ENCODE measurements at regions not wholly inside any gene's neighbourhood (a gene's known extent, or its start where the extent isn't known, plus 50 kb on each side); places are given as distances from the start of the nearest gene placed in this dataset.

DNA sequence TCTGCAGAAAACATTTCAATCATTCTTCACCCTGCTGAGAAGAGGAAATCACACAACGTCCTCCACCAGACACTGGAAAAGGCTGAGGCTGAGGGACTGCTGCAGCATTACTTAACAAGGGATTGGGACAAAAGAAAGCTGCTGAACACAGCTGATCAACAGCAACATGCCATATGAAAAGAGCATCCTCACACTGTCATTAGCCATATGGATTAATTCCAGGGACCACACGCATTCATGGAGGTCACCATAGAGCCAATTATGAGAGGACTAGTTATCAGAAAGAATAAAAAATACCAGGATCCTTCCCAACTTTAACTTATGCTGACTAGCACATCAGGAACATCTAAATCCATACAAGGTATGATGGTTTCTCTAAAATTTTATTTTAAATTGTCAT is 825.0 kb downstream of the NLGN4Y start:
- Mint-ChIP-seq H3K4me1 (peaks cover 7% of the 10 kb centered on the region), H3K27ac (no peak overlapping the region), H3K9me3 (no peaks in the 10 kb centered on the region), H3K36me3 (no peaks in the 10 kb centered on the region), H3K4me3 (no peak overlapping the region), H3K27me3 (peaks cover 5% of the 10 kb centered on the region)
- no peak for DNase-seq
- CTCF ChIA-PET = no interaction called here

GRCh38 chrY:15355321-15355720 is 831.0 kb downstream of the NLGN4Y start:
- H3K4me1 Mint-ChIP-seq = peaks cover 29% of the 10 kb centered on the region
- no peaks in the 10 kb centered on the region for H3K36me3 Mint-ChIP-seq
- no peaks in the 10 kb centered on the region for H3K9me3 Mint-ChIP-seq
- H3K27ac Mint-ChIP-seq = peak overlapping the region; percentile 84
- no peaks in the 10 kb centered on the region for H3K27me3 Mint-ChIP-seq
- peak; percentile 49 for DNase-seq
- CTCF ChIA-PET = no interaction called here
- H3K4me3 Mint-ChIP-seq = no peak overlapping the region

DNA sequence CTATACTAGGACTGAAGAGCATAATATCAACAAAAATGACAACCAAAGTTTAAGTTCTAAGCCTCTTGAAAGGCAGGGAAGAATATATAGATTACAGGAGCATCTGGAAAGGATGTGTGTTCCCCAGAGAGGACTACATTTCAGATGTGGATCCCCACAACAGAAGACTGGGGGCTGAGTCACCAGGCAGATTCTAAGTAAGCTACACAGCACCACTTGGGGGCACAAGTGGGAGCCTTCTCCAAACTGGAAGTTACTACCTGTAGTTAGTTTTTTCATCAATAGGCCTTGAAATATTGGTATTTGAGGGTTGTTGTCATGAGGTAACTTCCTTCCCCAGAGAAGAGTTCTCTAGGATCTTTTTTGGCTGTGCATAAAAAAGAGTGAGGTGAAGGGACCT is 836.1 kb downstream of the NLGN4Y start:
- Mint-ChIP-seq H3K27me3 (no peaks in the 10 kb centered on the region), H3K27ac (no peak overlapping the region), H3K4me3 (no peak overlapping the region), H3K9me3 (no peaks in the 10 kb centered on the region), H3K4me1 (peaks cover 17% of the 10 kb centered on the region), H3K36me3 (no peaks in the 10 kb centered on the region)
- CTCF ChIA-PET = no interaction called here
- DNase-seq = no peak

DNA sequence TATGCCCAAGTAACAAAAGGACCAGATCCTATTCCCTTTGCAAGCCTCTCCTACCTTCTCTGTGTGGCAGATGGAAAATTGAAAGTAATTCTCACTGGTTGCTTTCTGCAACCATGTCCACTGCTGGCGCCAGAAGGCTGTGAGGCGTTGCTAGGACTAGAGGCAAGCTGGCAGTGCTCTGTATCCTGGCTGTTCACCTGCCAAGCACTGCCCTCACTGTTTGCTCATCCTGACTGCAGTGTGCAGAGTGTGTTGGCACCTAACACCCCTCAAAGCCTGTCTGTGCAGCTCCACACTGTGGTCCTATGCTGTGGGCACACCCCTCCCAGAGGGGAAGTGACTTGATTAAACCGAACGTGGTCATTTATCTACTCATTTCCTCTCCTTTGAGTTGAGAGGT is 840.7 kb downstream of the NLGN4Y start:
- CTCF ChIA-PET = no interaction called here

DNA sequence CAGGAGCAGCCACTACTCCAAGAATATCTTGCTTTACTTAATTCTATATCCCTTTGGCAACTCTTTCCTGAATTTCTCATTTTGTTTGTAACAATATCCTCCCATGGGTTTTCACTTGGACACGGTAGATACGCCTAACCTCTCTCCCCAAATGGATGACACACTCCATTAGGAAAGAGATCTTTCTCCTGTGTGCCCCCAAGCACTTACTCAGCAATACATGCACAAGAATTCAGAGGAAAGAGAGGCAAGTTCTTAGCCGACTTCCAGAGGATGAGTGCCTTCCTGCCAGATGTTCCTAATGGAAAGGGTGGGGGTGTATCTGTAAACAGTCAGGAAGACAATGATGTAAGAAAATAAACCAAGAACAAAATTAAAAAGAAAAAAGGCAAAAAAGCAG is 844.5 kb downstream of the NLGN4Y start:
- no peaks in the 10 kb centered on the region for H3K9me3 Mint-ChIP-seq

More for the DNA sequence above, 840.7 kb downstream of the NLGN4Y start:
- H3K4me3 Mint-ChIP-seq = no peak overlapping the region
- H3K4me1 Mint-ChIP-seq = peaks cover 5% of the 10 kb centered on the region
- no peak for DNase-seq
- H3K27me3 Mint-ChIP-seq = no peaks in the 10 kb centered on the region
- no peaks in the 10 kb centered on the region for H3K9me3 Mint-ChIP-seq
- no peaks in the 10 kb centered on the region for H3K36me3 Mint-ChIP-seq
- H3K27ac Mint-ChIP-seq = no peak overlapping the region

DNA sequence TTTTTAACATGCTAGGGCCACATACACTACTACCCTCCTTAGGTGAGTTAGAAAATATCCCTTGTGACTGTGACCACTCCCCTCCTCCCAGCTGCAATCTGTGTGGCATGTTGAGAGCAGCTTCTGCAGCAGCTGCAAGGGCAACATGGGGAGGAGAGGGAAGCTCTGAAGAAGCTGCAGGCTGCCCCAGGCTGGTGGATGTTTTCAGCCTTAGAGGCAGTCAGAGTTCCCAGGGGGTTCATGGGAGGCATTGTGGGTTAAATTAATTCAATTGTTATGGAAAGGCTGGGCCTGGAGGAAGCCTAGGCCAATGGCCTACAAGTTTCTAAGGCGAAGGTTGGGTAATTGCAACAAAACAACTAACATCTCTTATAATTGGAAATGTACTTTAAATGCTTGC is 860.8 kb downstream of the NLGN4Y start:
- no peak for DNase-seq
- H3K27ac Mint-ChIP-seq = no peak overlapping the region
- H3K9me3 Mint-ChIP-seq = no peaks in the 10 kb centered on the region
- CTCF ChIA-PET = interaction anchor here (0.6 kb wide), 1 partner anchor 33 kb away, joined by 3 read pairs; no protein-coding TSS in a partner anchor
- no peaks in the 10 kb centered on the region for H3K36me3 Mint-ChIP-seq
- H3K4me3 Mint-ChIP-seq = no peak overlapping the region
- H3K4me1 Mint-ChIP-seq = no peaks in the 10 kb centered on the region
- no peaks in the 10 kb centered on the region for H3K27me3 Mint-ChIP-seq

More for the DNA sequence above, 844.5 kb downstream of the NLGN4Y start:
- Mint-ChIP-seq H3K4me3 (no peak overlapping the region), H3K27me3 (no peaks in the 10 kb centered on the region), H3K27ac (no peak overlapping the region), H3K36me3 (no peaks in the 10 kb centered on the region), H3K4me1 (no peaks in the 10 kb centered on the region)
- no peak for DNase-seq
- CTCF ChIA-PET = no interaction called here

DNA sequence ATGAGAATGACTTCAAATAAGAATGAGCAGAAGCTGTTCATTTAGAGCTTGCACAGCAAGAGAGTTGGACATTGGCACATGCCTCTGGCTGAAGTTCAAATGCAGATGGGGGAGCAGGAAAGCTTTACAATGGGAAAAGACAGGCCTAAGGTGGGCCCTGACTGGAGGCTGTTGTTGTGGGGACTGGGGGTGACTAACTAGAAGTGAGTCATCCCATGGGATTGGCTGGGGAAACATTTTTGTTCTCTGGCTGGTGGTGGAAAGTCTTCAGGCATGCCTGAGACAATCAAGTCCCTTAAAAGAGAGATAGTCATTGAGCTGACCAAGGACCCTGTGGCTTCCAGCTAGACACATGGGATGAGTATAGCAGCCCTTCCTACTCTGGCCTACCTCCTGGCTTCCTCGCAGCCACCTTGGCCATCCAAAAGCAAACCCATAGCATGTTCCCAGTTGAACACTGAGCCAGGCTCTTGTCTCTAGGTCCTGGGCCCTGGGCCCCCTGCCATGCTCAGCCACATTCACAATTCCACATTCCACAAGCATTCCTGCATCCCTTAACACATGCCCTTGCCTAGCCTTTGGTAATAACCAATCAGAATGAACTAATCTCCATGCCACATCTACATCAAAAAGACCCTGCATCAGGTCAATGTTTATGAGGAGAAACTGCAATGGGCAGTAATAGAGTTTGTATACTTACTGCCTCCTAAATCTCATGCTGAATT is 873.4 kb downstream of the NLGN4Y start:
- CTCF ChIA-PET = no interaction called here

DNA sequence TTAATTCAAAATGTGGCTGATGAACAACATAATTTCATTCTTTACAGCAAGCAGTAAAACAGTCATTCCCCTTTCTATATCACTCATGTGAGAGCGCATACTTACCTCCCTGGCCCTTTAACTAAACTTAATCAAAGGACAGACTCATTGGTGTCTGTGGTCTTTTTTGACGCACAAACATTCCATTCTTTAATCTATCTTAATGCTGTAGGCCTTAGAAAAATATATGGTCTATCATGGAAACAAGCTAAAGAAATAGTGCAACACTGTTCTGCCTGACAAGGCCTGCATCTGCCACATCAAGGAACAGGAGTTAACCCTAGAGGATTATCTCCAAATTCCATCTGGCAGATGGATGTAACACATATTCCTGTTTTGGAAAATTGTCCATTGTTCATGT is 878.1 kb downstream of the NLGN4Y start:
- Mint-ChIP-seq H3K27ac (no peak overlapping the region), H3K4me1 (no peaks in the 10 kb centered on the region), H3K4me3 (no peak overlapping the region), H3K27me3 (no peaks in the 10 kb centered on the region), H3K36me3 (no peaks in the 10 kb centered on the region), H3K9me3 (no peaks in the 10 kb centered on the region)
- DNase-seq = no peak
- CTCF ChIA-PET = no interaction called here

More for the DNA sequence above, 873.4 kb downstream of the NLGN4Y start:
- no peaks in the 10 kb centered on the region for H3K36me3 Mint-ChIP-seq
- H3K9me3 Mint-ChIP-seq = no peaks in the 10 kb centered on the region
- no peak overlapping the region for H3K27ac Mint-ChIP-seq
- no peak for DNase-seq
- H3K4me1 Mint-ChIP-seq = no peaks in the 10 kb centered on the region
- no peak overlapping the region for H3K4me3 Mint-ChIP-seq
- no peaks in the 10 kb centered on the region for H3K27me3 Mint-ChIP-seq

DNA sequence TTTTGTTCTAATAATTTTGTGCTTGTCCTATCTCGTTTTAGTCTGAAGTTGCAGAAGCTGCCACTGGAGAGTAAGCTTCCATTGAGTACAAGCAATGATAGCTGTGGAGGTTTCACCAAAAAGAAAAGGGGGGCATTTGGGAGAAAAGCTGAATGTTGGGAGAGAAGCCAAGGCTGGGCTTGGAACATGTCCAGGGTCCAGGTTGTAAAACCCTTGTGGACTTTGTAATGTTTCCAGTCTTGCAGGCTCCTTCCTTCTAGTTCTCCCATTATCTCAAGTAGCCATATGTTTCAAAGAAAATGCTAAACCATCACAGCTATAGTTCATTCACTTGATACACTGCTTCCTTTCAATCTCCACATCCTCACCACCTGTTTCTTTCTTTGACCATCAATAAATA is 880.2 kb downstream of the NLGN4Y start:
- CTCF ChIA-PET = no interaction called here
- no peak for DNase-seq
- H3K36me3 Mint-ChIP-seq = no peaks in the 10 kb centered on the region
- H3K4me3 Mint-ChIP-seq = no peak overlapping the region
- H3K27me3 Mint-ChIP-seq = no peaks in the 10 kb centered on the region
- no peak overlapping the region for H3K27ac Mint-ChIP-seq
- H3K4me1 Mint-ChIP-seq = no peaks in the 10 kb centered on the region
- no peaks in the 10 kb centered on the region for H3K9me3 Mint-ChIP-seq

DNA sequence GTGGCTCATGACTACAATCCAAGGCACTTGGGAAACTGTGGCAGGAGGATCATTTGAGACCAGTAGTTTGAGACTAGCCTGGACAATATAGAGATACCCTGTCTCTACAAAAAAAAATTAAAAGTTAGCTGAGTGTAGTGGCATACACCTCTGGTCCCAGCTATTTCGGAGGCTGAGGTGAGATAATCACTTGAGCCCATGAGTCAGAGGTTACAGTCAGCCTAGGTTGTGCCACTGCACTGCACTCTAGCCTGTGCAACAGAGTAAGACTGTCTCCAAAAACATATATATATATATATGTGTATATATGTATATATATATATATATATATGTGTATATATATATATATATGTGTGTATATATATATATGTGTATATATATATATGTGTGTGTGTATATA is 890.8 kb downstream of the NLGN4Y start:
- DNase-seq = no peak
- Mint-ChIP-seq H3K9me3 (no peaks in the 10 kb centered on the region), H3K27me3 (no peaks in the 10 kb centered on the region), H3K27ac (no peak overlapping the region), H3K36me3 (no peaks in the 10 kb centered on the region), H3K4me1 (no peaks in the 10 kb centered on the region), H3K4me3 (no peak overlapping the region)
- CTCF ChIA-PET = no interaction called here

DNA sequence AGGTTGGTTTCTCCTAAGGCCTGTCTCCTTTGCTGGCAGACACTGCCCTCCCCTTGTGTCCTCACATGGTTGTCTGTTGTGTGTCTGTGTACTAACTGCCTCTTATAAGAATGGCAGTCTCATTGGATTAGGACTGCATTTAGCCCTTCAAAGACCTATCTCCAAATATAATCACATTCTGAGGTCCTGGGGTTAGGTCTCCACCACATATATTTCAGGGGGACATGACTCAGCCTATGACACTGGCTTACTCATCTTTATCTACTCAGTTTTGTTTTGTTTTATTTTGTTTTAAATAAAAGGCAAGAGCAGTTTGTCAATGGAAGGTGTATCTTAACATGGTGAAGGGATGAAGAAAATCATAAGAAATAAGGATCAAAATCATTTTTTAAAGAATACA is 894.3 kb downstream of the NLGN4Y start:
- H3K36me3 Mint-ChIP-seq = no peaks in the 10 kb centered on the region
- peaks cover 3% of the 10 kb centered on the region for H3K4me1 Mint-ChIP-seq
- H3K27ac Mint-ChIP-seq = no peak overlapping the region
- no peak for DNase-seq
- no peaks in the 10 kb centered on the region for H3K27me3 Mint-ChIP-seq
- no peaks in the 10 kb centered on the region for H3K9me3 Mint-ChIP-seq
- no peak overlapping the region for H3K4me3 Mint-ChIP-seq
- CTCF ChIA-PET = no interaction called here

DNA sequence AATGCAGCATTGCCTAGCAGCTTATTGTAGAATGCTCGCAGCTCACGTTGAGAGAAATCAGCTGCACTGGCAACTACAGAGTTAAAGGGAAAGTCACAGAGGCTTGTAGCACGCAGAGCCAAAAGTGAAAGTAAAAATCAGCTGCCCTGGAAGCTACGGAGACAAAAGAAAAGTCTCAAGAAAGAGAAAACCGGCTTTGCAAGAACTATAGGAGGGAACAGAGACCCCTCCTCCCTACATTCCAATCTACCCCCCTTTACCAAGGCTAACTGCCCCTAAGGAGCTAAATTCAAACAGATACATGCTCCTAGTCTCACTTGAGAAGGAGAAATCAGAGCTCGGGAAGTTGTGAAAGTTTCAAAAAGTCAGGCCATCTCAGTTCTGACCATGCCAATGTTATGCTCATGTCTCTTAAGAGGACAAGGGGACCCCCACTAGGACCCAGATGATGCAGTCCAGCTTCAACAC is 900.4 kb downstream of the NLGN4Y start:
- H3K4me1 Mint-ChIP-seq = peaks cover 40% of the 10 kb centered on the region
- H3K9me3 Mint-ChIP-seq = peaks cover 22% of the 10 kb centered on the region
- peak overlapping the region; percentile 95 for H3K27ac Mint-ChIP-seq
- CTCF ChIA-PET = no interaction called here
- peak; percentile 43 for DNase-seq
- H3K27me3 Mint-ChIP-seq = peaks cover 4% of the 10 kb centered on the region
- peaks cover 9% of the 10 kb centered on the region for H3K36me3 Mint-ChIP-seq
- peak overlapping the region; percentile 77 for H3K4me3 Mint-ChIP-seq

DNA sequence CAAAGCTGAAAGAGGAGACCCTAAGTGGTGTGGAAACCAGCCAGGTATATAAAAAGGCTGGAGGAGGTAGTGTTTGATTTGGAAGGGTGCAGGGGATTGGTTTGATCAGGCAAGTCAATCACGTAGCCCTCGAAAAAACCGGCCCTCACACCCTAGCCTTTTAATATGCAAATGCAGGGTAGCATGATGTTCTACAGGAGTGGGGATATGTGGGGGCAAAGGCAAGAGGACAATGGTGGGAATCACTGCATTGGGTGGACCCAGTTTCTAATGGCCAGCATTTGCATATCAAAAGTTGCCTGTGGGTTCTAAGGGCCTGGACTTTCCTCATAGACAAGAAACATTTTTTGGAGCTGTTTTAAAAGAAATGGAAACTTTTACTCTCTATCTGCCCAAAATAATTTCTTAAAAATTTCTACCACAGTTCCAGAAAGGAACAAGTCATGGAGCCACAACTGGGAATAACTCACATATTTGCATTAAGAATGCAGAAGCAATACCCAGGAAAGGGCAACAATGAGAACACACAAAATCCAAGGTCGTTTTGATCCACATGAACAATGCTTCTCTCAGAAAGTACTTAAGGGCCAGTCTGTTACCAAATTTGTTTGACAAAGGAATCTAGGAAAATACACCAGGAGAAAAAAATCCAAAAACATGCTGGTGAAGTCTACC is 915.8 kb downstream of the NLGN4Y start:
- Mint-ChIP-seq H3K9me3 (peaks cover 14% of the 10 kb centered on the region), H3K4me3 (no peak overlapping the region), H3K27me3 (no peaks in the 10 kb centered on the region), H3K27ac (no peak overlapping the region), H3K36me3 (peaks cover 2% of the 10 kb centered on the region), H3K4me1 (peaks cover 19% of the 10 kb centered on the region)
- CTCF ChIA-PET = no interaction called here
- DNase-seq = no peak

GRCh38 chrY:15440696-15441408 is 916.5 kb downstream of the NLGN4Y start:
- Mint-ChIP-seq H3K4me1 (peaks cover 19% of the 10 kb centered on the region), H3K9me3 (peaks cover 14% of the 10 kb centered on the region), H3K36me3 (peaks cover 2% of the 10 kb centered on the region), H3K27me3 (no peaks in the 10 kb centered on the region), H3K27ac (peak overlapping the region; percentile 78), H3K4me3 (no peak overlapping the region)
- CTCF ChIA-PET = no interaction called here
- DNase-seq = peak; percentile 20

- H3K27ac Mint-ChIP-seq = no peak overlapping the region
- H3K4me3 Mint-ChIP-seq = no peak overlapping the region
- H3K27me3 Mint-ChIP-seq = no peaks in the 10 kb centered on the region
- DNase-seq = no peak
- H3K4me1 Mint-ChIP-seq = peaks cover 19% of the 10 kb centered on the region
- H3K9me3 Mint-ChIP-seq = peaks cover 11% of the 10 kb centered on the region
- peaks cover 2% of the 10 kb centered on the region for H3K36me3 Mint-ChIP-seq
- CTCF ChIA-PET = no interaction called here
Measured at GRCh38 chrY:15441878-15442277, 917.5 kb downstream of the NLGN4Y start.
